Astrocyte of the spinal cord (primary cell): ENCODE measurements at regions not wholly inside any gene's neighbourhood (a gene's known extent, or its start where the extent isn't known, plus 50 kb on each side); places are given as distances from the start of the nearest gene placed in this dataset.

Experiments
- DNase-seq: peaks from one replicate; pipeline ENCODE4 v3.0.0; 2011; ENCODE audit warnings: low read depth, low spot score
- H3K4me3 ChIP-seq: 2 replicates; pipeline ENCODE4 v1.5.1; 2011; ENCODE audit warnings: low read depth, mild to moderate bottlenecking, low read length, moderate library complexity
- in situ Hi-C: cut with HindIII; loops from 2 replicates; pipeline ENCODE4 v1.10.0; 2017; ENCODE audit warnings: low sequenced_read_pairs
- TF ChIP-seq, protein P1 (sequence below): IDR thresholded peaks from 2 replicates; pipeline ENCODE4 v1.5.1; 2012; ENCODE audit warnings: low read depth, mild to moderate bottlenecking, low read length, inconsistent platforms

DNA sequence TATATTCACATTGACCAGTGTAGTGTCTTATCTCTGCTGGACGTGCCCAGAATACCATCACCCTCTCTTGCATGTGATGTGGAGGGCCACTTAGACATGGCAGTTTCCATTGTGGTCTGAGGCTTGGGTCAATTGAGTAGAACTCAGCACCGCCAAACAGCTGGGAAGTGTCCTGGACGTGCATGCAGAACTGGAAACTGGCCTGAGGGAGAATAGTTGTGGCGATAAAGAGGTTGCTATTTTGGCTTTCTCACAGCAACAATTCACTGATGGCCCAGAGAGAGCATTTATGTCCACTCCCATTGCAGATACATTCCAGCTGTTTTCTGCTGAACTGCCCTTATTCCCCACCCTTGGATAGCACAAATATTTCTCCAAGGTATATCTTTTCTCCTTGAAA lies 210.1 kb upstream of the DAAM1 start:
- in situ Hi-C loops = no loop called here
- H3K4me3 ChIP-seq = no peak overlapping the region
- TF ChIP-seq, protein P1, sequence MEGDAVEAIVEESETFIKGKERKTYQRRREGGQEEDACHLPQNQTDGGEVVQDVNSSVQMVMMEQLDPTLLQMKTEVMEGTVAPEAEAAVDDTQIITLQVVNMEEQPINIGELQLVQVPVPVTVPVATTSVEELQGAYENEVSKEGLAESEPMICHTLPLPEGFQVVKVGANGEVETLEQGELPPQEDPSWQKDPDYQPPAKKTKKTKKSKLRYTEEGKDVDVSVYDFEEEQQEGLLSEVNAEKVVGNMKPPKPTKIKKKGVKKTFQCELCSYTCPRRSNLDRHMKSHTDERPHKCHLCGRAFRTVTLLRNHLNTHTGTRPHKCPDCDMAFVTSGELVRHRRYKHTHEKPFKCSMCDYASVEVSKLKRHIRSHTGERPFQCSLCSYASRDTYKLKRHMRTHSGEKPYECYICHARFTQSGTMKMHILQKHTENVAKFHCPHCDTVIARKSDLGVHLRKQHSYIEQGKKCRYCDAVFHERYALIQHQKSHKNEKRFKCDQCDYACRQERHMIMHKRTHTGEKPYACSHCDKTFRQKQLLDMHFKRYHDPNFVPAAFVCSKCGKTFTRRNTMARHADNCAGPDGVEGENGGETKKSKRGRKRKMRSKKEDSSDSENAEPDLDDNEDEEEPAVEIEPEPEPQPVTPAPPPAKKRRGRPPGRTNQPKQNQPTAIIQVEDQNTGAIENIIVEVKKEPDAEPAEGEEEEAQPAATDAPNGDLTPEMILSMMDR = no peak
- no peak for DNase-seq

DNA sequence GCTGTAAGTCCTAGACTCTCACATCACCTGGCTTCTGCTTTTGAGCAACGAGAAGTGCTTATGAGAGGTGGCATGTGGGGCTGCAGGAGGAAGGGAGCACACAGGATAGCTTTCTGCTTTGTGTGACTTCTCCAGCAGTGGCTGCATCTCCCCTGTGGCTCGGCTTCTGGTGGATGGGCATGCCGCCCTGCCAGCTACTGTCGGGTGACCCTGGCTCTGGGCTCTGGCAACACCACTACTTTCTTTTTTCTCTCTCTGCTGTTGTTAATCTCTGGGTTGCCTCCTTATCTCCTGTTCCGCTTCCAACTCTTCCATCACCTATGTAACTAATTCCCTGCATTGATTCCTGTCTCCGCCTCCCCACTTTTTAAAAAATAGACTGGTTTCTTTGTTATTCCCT lies 209.1 kb upstream of the DAAM1 start:
- no peak overlapping the region for H3K4me3 ChIP-seq
- no peak for DNase-seq
- in situ Hi-C loops = no loop called here
- TF ChIP-seq, protein P1 = no peak

DNA sequence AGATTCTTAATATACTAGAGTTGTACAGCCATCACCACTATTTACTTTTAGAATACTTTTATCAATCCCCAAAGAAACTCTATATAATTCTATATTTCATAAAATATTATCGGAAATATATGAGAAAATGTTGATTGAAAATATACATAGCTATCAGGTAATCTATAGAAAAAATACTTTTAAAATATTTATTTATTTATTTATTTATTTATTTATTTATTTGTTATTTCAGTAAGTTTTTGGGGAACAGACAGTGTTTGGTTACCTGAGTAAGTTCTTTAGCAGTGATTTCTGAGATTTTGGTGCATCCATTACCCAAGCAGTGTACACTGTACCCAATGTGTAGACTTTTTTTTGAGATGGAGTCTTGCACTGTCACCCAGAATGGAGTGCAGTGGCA lies 206.6 kb upstream of the DAAM1 start:
- TF ChIP-seq, protein P1 = no peak
- DNase-seq = no peak
- in situ Hi-C loops = no loop called here
- H3K4me3 ChIP-seq = no peak overlapping the region

DNA sequence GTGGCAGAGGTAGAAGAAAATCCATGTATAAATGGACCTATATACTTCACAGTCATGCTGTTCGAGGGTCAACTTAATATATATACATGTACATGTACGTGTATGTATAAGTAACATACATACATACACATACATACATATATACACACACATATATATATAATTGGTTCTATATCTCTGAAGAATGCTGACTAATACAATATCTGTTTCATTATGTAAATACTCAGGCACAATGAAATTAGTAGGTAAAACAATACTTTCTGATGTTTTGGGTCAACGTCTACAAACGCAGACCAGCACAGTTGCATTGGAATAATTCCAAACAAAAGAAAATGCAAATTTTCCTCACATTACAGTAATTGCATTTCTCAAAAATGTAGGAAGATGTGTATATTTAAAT lies 202.7 kb upstream of the DAAM1 start:
- no peak for DNase-seq
- TF ChIP-seq, protein P1 = no peak
- no peak overlapping the region for H3K4me3 ChIP-seq
- in situ Hi-C loops = no loop called here

DNA sequence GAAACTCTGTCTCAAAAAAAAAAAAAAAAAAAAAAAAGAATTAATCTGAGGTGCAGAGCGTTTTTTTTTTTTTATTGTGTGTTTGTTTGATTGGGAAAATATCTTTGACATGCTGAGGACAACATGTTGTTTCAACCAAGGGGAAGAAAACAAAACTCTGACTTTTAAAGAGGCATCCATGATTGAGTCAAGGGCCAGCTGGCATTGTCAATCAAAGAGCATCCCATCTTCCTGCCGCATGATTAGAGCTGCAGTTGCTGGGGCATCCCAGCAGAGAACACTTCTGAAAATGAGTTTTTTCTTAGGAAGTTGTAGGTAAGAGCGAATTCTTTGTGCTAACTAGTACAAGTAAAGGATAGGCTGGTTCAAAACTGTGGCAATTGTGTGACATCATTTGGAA lies 200.9 kb upstream of the DAAM1 start:
- in situ Hi-C loops = no loop called here
- no peak for DNase-seq
- H3K4me3 ChIP-seq = no peak overlapping the region
- TF ChIP-seq, protein P1 = no peak

DNA sequence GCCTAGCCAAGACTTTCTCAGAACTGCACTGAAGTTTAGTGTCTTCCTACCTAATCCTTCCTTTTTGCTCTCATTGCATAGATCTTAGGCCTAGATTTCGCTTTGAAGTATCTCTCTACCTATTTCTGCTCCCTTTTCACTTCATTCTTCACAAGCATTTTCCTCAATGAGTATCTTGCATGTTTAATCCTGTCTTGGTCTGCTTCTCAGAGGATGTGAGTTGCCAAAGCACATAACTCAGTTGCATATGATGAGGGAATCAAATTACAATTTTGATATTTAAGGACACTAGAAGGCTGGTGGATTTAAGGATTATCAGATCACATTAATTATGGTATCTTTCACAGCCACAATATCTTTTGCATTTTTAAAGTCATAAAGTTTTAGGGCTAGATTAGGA lies 195.5 kb upstream of the DAAM1 start:
- TF ChIP-seq, protein P1 = no peak
- no peak overlapping the region for H3K4me3 ChIP-seq
- in situ Hi-C loops = no loop called here
- DNase-seq = no peak

DNA sequence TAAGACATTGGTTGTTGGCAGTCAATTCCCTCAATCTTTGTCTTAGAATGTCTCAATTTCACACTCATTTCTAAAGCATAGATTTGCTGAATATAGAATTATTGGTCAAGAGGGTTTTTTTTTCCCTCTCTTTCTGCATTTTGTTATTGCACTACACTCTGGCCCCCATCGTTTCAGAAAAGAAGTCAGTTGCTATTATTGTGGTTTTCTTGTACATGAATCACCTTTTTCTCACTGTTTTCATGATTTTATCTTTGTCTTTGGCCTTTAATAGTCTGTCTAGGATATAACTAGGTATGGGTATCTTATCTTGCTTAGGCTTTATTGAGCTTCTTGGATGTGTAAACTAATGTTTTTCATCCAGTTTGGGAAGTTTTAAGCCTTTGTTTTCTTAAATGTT lies 194.3 kb upstream of the DAAM1 start:
- in situ Hi-C loops = no loop called here
- DNase-seq = no peak
- TF ChIP-seq, protein P1 = no peak
- no peak overlapping the region for H3K4me3 ChIP-seq
